KBM-7 (cell line): ENCODE measurements at regions not wholly inside any gene's neighbourhood (a gene's known extent, or its start where the extent isn't known, plus 50 kb on each side); places are given as distances from the start of the nearest gene placed in this dataset.
"Not testable (repeated sequence)": the region's sequence is repeated elsewhere in the genome, so short reads cannot be mapped to it uniquely, and the experiment has no call there.

Experiments
- DNase-seq: peaks from one replicate; pipeline ENCODE4 v3.0.0-alpha.2; 2015
- in situ Hi-C: fragments of 300-500 bp; cut with MboI; formaldehyde crosslinking; loops from 2 replicates; pipeline ENCODE4 v1.14.3; 2020; ENCODE audit warnings: low sequenced_read_pairs, low pct_unique_long_range_greater_than_20kb, mixed read lengths

- no peak for DNase-seq
- in situ Hi-C loops = no loop called here
Measured at GRCh38 chr2:241976296-241976695, 106.8 kb downstream of the RTP5 start.

- peak; percentile 61 for DNase-seq
- in situ Hi-C loops = no loop called here
Measured at GRCh38 chr2:241977557-241978300, 108.2 kb downstream of the RTP5 start.

GRCh38 chr2:241978670-241979069 lies 109.1 kb downstream of the RTP5 start:
- in situ Hi-C loops = no loop called here
- no peak for DNase-seq

GRCh38 chr2:241980193-241980592 lies 110.7 kb downstream of the RTP5 start:
- DNase-seq = no peak
- in situ Hi-C loops = no loop called here

- no peak for DNase-seq
- in situ Hi-C loops = no loop called here
Measured at GRCh38 chr2:241981076-241981700, 111.7 kb downstream of the RTP5 start.

GRCh38 chr2:241982706-241983570 lies 113.4 kb downstream of the RTP5 start:
- in situ Hi-C loops = no loop called here
- DNase-seq = no peak

GRCh38 chr2:241983571-241984270 lies 114.2 kb downstream of the RTP5 start:
- no peak for DNase-seq
- in situ Hi-C loops = no loop called here

GRCh38 chr2:241984271-241984655 lies 114.7 kb downstream of the RTP5 start:
- no peak for DNase-seq
- in situ Hi-C loops = no loop called here

- DNase-seq = no peak
- in situ Hi-C loops = no loop called here
Measured at GRCh38 chr2:241984658-241985057, 115.1 kb downstream of the RTP5 start.

GRCh38 chr2:241985161-241985985 lies 115.8 kb downstream of the RTP5 start:
- in situ Hi-C loops, DNase-seq: not testable (repeated sequence)

- in situ Hi-C loops = no loop called here
- DNase-seq = no peak
Measured at GRCh38 chr2:241985986-241986329, 116.4 kb downstream of the RTP5 start.

GRCh38 chr2:241986836-241987641 lies 117.5 kb downstream of the RTP5 start:
- no peak for DNase-seq
- in situ Hi-C loops = no loop called here

GRCh38 chr2:241987726-241988125 lies 118.2 kb downstream of the RTP5 start:
- in situ Hi-C loops = no loop called here

GRCh38 chr2:241988146-241988545 lies 118.6 kb downstream of the RTP5 start:
- in situ Hi-C loops = no loop called here
- DNase-seq = no peak

More at GRCh38 chr2:241987726-241988125, 118.2 kb downstream of the RTP5 start:
- no peak for DNase-seq

- in situ Hi-C loops = no loop called here
- no peak for DNase-seq
Measured at GRCh38 chr2:241989074-241989473, 119.5 kb downstream of the RTP5 start.

GRCh38 chr2:241990466-241990865 lies 120.9 kb downstream of the RTP5 start:
- no peak for DNase-seq
- in situ Hi-C loops = no loop called here

GRCh38 chr2:241991299-241991698 lies 121.8 kb downstream of the RTP5 start:
- DNase-seq = no peak

GRCh38 chr2:241992753-241993152 lies 123.2 kb downstream of the RTP5 start:
- no peak for DNase-seq
- in situ Hi-C loops = no loop called here

More at GRCh38 chr2:241991299-241991698, 121.8 kb downstream of the RTP5 start:
- in situ Hi-C loops = no loop called here
